Activated CD8-positive, alpha-beta T cell treated with anti-CD3 and anti-CD28 coated beads for 36 hours (primary cell): ENCODE measurements at regions not wholly inside any gene's neighbourhood (a gene's known extent, or its start where the extent isn't known, plus 50 kb on each side); places are given as distances from the start of the nearest gene placed in this dataset.
"Not testable (repeated sequence)": the region's sequence is repeated elsewhere in the genome, so short reads cannot be mapped to it uniquely, and the experiment has no call there.

Experiments
- ATAC-seq: fragments of 200-7000 bp; cut with Tn5 transposase; one replicate; pipeline ENCODE4 v1.10.0; 2021; ENCODE audit warnings: mild to moderate bottlenecking, moderate library complexity
- CTCF ChIA-PET: fragments of 350-600 bp; sonication (Branson Sonifier 250); formaldehyde crosslinking; loops from one replicate; lab custom pipeline; 2021; ENCODE audit warnings: antibody characterized with exemption; lab: Charles Lee
- POLR2A ChIA-PET: fragments of 350-600 bp; sonication (Branson Sonifier 250); formaldehyde crosslinking; loops from one replicate; lab custom pipeline; 2021; ENCODE audit warnings: antibody characterized with exemption; lab: Charles Lee
- DNase-seq: peaks from one replicate; pipeline ENCODE4 v3.0.0-alpha.2; 2020
- H3K27ac Mint-ChIP-seq: one replicate; pipeline ENCODE4 v1.8.0; 2021; ENCODE audit warnings: mild to moderate bottlenecking, mixed read lengths
- H3K27me3 Mint-ChIP-seq: one replicate; pipeline ENCODE4 v1.8.0; 2021; ENCODE audit warnings: mixed read lengths
- H3K36me3 Mint-ChIP-seq: one replicate; pipeline ENCODE4 v1.8.0; 2021; ENCODE audit warnings: low read depth, mixed read lengths
- H3K4me1 Mint-ChIP-seq: one replicate; pipeline ENCODE4 v1.8.0; 2021; ENCODE audit warnings: low read depth, mixed read lengths
- H3K4me3 Mint-ChIP-seq: one replicate; pipeline ENCODE4 v1.8.0; 2021; ENCODE audit warnings: mild to moderate bottlenecking, moderate library complexity, mixed read lengths
- H3K9me3 Mint-ChIP-seq: one replicate; pipeline ENCODE4 v1.8.0; 2021; ENCODE audit warnings: mixed read lengths
- intact Hi-C: fragments of 100-400 bp; cut with micrococcal nuclease; formaldehyde crosslinking; loops from one replicate; pipeline ENCODE4 v1.10.0; 2022
- TF ChIP-seq, protein P1 (sequence below): fragments of 200-600 bp; IDR thresholded peaks from one replicate; pipeline ENCODE4 v1.8.0; 2022; ENCODE audit warnings: antibody characterized with exemption, mild to moderate bottlenecking

DNA sequence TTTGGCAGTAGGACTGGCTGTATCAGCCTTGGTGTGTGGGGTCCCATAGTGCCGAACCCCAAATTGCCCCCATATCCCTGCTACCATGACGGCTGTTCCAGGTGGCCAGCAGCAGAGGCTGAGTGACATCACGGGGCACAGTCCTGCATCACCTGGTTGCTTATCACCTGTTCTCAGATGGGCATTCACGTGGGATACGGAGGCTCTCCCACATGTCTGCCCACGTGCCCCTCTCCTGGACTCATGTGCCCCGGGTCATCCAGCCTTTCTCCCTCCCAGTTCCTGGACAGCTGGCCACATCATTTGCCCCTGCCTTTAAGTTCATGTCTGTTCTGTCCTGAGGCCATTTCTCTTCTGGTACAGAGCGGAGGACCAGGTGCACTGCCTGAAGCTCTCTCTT is 431.0 kb upstream of the B3GAT1 start:
- Mint-ChIP-seq H3K4me1 (no peaks in the 10 kb centered on the region), H3K9me3 (no peaks in the 10 kb centered on the region), H3K36me3 (no peaks in the 10 kb centered on the region), H3K27me3 (peaks cover 16% of the 10 kb centered on the region), H3K4me3 (no peak overlapping the region), H3K27ac (no peak overlapping the region)
- CTCF ChIA-PET: interaction anchor here (1.3 kb wide), 1 partner anchor 25 kb away, joined by 3 read pairs; no protein-coding TSS in a partner anchor
- no peak for ATAC-seq
- DNase-seq: no peak
- POLR2A ChIA-PET: no interaction called here
- intact Hi-C loops: no loop called here
- TF ChIP-seq, protein P1, sequence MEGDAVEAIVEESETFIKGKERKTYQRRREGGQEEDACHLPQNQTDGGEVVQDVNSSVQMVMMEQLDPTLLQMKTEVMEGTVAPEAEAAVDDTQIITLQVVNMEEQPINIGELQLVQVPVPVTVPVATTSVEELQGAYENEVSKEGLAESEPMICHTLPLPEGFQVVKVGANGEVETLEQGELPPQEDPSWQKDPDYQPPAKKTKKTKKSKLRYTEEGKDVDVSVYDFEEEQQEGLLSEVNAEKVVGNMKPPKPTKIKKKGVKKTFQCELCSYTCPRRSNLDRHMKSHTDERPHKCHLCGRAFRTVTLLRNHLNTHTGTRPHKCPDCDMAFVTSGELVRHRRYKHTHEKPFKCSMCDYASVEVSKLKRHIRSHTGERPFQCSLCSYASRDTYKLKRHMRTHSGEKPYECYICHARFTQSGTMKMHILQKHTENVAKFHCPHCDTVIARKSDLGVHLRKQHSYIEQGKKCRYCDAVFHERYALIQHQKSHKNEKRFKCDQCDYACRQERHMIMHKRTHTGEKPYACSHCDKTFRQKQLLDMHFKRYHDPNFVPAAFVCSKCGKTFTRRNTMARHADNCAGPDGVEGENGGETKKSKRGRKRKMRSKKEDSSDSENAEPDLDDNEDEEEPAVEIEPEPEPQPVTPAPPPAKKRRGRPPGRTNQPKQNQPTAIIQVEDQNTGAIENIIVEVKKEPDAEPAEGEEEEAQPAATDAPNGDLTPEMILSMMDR: no peak

DNA sequence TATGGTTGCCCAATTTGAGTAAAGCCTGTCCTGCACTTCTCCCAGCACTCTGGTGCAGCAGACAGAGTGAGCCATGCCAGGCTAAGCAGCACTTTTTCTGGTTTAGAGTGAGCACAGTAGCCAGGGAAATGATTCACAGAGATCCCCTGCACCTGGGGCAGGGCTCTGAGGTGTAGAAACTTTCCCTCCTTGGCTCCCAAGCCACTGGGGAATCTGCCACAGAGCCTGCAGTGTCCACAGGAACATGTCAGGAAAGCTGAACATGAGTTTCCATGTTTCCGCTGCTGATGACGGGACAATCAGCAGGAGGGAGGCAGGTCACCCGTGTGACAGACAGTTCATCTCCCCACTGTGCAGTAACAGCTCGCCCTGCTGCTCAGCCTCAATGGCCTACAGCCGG is 429.9 kb upstream of the B3GAT1 start:
- no peaks in the 10 kb centered on the region for H3K4me1 Mint-ChIP-seq
- no peak overlapping the region for H3K4me3 Mint-ChIP-seq
- H3K27ac Mint-ChIP-seq: no peak overlapping the region
- H3K36me3 Mint-ChIP-seq: no peaks in the 10 kb centered on the region
- CTCF ChIA-PET: interaction anchor here (0.7 kb wide), 1 partner anchor 73 kb away, joined by 3 read pairs; no protein-coding TSS in a partner anchor
- H3K9me3 Mint-ChIP-seq: no peaks in the 10 kb centered on the region
- intact Hi-C loops: no loop called here
- H3K27me3 Mint-ChIP-seq: peaks cover 16% of the 10 kb centered on the region
- POLR2A ChIA-PET: no interaction called here
- DNase-seq (no peak), ATAC-seq (no peak)
- TF ChIP-seq, protein P1: no peak

DNA sequence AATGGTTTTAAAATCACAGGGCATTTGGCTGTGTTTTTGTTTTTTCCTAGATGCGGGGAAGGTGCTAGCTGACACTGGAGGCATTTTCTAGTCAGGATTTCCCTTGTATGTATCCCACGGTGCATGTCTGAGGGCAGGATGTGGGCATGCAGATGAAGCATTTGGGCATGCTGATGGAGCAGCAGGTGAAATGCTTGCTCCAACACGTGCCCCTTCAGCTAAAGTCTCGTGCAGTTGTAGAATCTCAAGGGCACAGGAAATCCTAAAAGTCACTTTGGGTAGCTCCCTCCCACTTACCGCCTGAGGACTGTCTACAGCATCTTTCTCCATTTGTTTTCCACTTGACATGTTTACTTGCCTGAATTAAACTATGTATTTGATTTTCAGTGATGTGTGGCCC is 429.4 kb upstream of the B3GAT1 start:
- ChIA-PET POLR2A (no interaction called here), CTCF (no interaction called here)
- no peaks in the 10 kb centered on the region for H3K4me1 Mint-ChIP-seq

DNA sequence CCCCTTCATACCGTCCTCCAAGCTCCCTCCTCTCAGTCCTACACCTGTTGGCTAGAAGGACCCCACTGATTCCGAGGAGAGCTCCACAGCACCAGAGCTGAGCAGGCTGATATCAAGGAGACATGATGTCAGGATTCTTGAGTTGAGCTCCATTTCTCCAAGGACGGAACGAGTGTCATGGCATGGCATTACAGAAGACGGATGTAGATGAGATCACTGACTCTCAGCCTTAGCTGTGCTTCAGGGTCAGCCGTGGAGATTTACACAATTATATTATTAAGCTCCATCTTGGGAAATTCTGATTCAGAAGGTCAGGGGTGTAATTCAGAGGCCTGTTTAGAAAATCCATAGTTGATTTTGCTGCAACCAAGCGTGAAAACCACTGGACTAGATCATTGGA is 428.9 kb upstream of the B3GAT1 start:
- no peak for ATAC-seq
- CTCF ChIA-PET: no interaction called here
- TF ChIP-seq, protein P1: no peak
- Mint-ChIP-seq H3K27me3 (peaks cover 16% of the 10 kb centered on the region), H3K4me3 (no peak overlapping the region), H3K27ac (no peak overlapping the region), H3K36me3 (no peaks in the 10 kb centered on the region), H3K9me3 (no peaks in the 10 kb centered on the region), H3K4me1 (no peaks in the 10 kb centered on the region)
- POLR2A ChIA-PET: no interaction called here
- DNase-seq: no peak
- intact Hi-C loops: no loop called here

More for the DNA sequence above, 429.4 kb upstream of the B3GAT1 start:
- DNase-seq (no peak), ATAC-seq (no peak)
- TF ChIP-seq, protein P1: no peak
- Mint-ChIP-seq H3K27me3 (peaks cover 16% of the 10 kb centered on the region), H3K36me3 (no peaks in the 10 kb centered on the region), H3K4me3 (no peak overlapping the region), H3K9me3 (no peaks in the 10 kb centered on the region), H3K27ac (no peak overlapping the region)
- intact Hi-C loops: no loop called here

DNA sequence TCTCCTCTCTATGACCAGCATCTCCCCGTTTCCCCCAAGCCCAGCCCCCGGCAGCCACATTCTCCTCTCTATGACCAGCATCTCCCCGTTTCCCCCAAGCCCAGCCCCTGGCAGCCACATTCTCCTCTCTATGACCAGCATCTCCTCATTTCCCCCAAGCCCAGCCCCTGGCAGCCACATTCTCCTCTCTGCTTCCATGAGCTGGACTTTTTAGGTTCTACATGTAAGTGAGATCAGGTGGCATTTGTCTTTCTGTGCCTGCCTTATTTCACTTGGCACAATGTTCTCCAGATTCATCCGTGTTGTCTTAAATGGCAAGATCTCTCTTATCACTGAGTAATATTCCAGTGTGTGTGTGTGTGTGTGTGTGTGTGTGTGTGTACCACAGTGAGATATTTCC is 428.1 kb upstream of the B3GAT1 start:
- H3K27ac Mint-ChIP-seq, POLR2A ChIA-PET, H3K9me3 Mint-ChIP-seq, H3K4me3 Mint-ChIP-seq, H3K4me1 Mint-ChIP-seq, intact Hi-C loops, DNase-seq, CTCF ChIA-PET, ATAC-seq, H3K36me3 Mint-ChIP-seq: not testable (repeated sequence)
- peaks cover 15% of the 10 kb centered on the region for H3K27me3 Mint-ChIP-seq

DNA sequence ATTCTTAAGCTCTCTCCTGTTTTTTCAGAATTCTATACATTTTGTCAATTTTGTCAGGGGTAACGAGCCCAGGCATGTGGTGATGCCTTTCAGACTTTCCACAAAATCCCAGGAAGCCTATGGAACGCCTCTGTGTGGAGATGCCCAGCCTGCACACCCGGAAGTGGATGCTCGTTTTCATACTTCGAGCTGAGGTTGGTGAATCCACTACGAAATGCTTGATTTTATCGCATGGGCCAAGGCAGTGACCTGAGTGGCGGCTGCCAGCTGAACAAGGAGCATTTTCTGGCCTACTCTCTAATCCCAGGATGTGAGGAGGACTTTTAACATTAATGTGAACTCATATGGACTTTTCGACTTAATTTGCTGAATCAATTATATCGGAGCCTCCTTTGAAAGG is 426.7 kb upstream of the B3GAT1 start:
- Mint-ChIP-seq H3K36me3 (no peaks in the 10 kb centered on the region), H3K9me3 (no peaks in the 10 kb centered on the region), H3K4me3 (no peak overlapping the region), H3K4me1 (no peaks in the 10 kb centered on the region), H3K27ac (no peak overlapping the region), H3K27me3 (peaks cover 10% of the 10 kb centered on the region)
- ChIA-PET POLR2A (no interaction called here), CTCF (no interaction called here)
- DNase-seq (no peak), ATAC-seq (no peak)
- TF ChIP-seq, protein P1: no peak
- intact Hi-C loops: no loop called here
